ENCODE measurements at regions not wholly inside any gene's neighbourhood (a gene's known extent, or its start where the extent isn't known, plus 50 kb on each side); places are given as distances from the start of the nearest gene placed in this dataset.

DNA sequence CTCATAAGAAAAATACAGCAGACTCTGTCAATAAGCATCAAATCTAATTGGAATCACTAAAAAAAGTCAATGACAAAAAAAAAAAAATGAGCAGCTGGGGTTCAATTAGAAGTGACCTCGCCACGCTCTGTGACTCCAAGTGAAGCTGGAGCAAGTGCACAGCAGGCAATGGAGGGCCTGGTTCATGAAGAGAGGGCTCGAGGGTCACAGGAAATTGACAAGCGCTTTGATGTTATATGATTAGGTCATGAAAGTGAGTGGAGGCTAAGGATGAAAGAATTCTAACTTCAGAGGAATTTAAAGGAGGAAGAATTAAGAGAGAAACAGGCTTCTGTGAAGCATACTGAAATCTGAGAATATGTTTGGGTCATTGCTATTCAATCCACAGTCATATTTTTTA, 85.4 kb upstream of the TMEM18 start:
- DNase-seq (ENCODE audit: low spot score), result no peak
- in situ Hi-C loops (cut with MboI; ENCODE audit: low sequenced_read_pairs, unreplicated experiment), result no loop called here
- TF ChIP-seq, protein P1, sequence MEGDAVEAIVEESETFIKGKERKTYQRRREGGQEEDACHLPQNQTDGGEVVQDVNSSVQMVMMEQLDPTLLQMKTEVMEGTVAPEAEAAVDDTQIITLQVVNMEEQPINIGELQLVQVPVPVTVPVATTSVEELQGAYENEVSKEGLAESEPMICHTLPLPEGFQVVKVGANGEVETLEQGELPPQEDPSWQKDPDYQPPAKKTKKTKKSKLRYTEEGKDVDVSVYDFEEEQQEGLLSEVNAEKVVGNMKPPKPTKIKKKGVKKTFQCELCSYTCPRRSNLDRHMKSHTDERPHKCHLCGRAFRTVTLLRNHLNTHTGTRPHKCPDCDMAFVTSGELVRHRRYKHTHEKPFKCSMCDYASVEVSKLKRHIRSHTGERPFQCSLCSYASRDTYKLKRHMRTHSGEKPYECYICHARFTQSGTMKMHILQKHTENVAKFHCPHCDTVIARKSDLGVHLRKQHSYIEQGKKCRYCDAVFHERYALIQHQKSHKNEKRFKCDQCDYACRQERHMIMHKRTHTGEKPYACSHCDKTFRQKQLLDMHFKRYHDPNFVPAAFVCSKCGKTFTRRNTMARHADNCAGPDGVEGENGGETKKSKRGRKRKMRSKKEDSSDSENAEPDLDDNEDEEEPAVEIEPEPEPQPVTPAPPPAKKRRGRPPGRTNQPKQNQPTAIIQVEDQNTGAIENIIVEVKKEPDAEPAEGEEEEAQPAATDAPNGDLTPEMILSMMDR (IDR thresholded peaks at IDR 0.05; ENCODE audit: borderline replicate concordance, control extremely low read depth, extremely low read depth, insufficient read depth, missing control alignments), result no peak

DNA sequence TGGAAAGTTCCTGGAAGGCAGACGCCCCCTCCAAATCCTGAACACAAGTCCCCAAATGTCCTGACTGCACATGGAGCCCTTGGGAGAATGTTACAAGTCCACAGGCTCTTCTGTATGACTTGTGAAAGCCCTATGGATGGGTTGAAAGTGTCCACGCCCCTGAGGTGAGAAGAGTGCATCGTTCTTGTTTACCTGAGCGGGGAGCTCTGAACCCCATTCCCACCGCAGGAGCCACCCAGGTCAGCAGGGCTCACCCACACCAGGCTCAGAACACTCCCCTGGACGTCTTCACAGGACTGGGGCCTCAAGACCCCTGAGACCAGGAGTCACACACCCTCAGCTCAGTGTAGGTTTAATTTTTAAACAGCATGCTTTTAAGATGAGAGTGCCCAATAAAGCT, 84.2 kb upstream of the TMEM18 start:
- no peak for DNase-seq (ENCODE audit: low spot score)
- TF ChIP-seq, protein P1 (IDR thresholded peaks at IDR 0.05; ENCODE audit: borderline replicate concordance, control extremely low read depth, extremely low read depth, insufficient read depth, missing control alignments), result no peak
- in situ Hi-C loops (cut with MboI; ENCODE audit: low sequenced_read_pairs, unreplicated experiment), result no loop called here

DNA sequence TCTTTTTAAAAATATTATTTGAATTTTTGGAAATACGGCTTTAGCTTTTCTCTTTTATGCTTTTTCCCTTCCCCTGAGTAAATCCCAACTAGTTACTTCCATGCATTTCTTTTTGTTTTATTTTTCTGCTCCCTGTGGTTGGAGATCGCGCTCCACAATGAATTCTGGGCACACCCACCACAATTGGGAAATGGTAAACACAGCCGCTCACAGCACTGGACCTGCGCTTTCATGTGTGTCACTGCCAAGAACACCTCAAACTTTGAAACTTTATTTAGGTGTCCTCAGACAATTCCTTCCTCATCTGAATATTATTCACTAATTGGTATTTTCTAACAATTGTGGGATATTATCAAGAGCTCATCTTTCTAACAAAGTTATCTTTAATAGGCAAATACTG, 82.8 kb upstream of the TMEM18 start:
- TF ChIP-seq, protein P1 (IDR thresholded peaks at IDR 0.05; ENCODE audit: borderline replicate concordance, control extremely low read depth, extremely low read depth, insufficient read depth, missing control alignments), result no peak
- in situ Hi-C loops (cut with MboI; ENCODE audit: low sequenced_read_pairs, unreplicated experiment), result no loop called here

DNA sequence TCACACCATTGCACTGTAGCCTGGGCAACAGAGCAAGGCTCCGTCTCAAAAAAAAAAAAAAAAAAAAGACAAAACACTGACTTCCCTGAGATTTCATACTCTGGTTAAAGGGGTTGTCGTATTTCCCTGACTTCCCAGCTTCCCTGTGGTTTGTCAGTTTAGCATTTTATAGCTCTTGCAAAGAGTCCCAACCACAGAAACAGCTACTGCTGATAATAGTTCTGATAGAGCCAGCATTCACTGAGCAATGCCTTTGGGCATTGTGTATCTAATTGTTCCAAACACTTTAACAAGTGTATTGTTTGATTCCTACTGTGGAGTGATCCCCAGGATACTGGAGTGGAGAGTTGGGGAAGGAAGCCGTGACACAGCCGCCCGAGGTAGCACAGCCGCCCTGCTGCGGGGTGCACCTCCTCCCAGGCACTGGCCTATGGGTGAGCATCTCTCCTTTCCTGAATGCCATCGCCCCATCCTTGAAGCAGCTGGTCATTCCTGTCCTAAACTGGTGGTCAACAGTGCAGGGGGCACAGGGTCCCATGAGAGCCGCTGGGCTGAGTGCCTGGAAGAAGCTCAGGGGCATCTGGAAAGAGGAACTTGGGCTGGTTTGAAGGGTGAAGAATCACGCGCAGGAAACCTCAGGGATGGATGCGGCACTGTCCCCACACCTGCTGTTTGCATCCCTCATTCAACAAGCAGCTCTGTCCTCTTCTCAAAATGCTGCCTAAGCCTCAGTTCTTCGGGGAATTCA, 81.0 kb upstream of the TMEM18 start:
- no peak for DNase-seq (ENCODE audit: low spot score)
- TF ChIP-seq, protein P1 (IDR thresholded peaks at IDR 0.05; ENCODE audit: borderline replicate concordance, control extremely low read depth, extremely low read depth, insufficient read depth, missing control alignments), result no peak
- in situ Hi-C loops (cut with MboI; ENCODE audit: low sequenced_read_pairs, unreplicated experiment), result no loop called here

More for the DNA sequence above, 82.8 kb upstream of the TMEM18 start:
- no peak for DNase-seq (ENCODE audit: low spot score)

DNA sequence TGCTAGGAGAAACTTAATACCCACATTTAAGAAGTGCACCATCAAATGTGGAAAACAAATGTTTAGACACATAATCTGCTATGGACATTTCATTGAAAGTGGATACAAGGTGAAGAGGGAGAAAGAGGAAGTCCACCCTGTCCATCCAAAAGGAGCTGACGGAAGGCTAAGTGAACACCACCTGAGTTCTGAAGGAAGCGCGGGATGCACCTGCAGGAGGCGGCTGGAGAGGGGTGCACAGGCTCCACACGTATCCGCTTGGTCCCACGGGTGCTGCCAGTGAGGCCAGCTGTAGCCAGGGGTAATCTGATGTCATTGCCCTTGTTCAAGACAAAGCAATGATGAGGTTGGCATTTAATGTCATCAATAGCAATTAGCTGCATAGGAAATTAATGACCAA, 75.9 kb upstream of the TMEM18 start:
- TF ChIP-seq, protein P1 (IDR thresholded peaks at IDR 0.05; ENCODE audit: borderline replicate concordance, control extremely low read depth, extremely low read depth, insufficient read depth, missing control alignments), result no peak
- no peak for DNase-seq (ENCODE audit: low spot score)
- in situ Hi-C loops (cut with MboI; ENCODE audit: low sequenced_read_pairs, unreplicated experiment), result no loop called here

DNA sequence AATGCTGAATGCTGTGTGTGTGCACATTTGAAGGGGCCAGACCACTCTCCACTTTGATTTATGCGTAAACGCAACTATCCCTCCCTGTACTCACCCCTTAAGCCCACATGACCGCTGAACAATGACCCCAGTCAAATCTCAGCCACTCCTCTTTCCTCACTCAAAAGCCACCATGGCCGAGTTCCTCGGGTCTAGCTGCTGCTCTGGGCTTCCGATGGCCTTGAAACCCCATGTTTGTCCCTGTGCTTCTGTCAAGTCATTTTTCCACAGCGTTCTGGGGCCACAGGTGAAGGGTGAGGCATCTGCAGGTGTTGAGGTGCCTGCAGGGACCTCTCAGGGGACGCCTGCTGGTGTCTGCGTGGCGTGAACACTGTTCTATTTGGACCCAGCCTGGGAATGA, 74.3 kb upstream of the TMEM18 start:
- in situ Hi-C loops (cut with MboI; ENCODE audit: low sequenced_read_pairs, unreplicated experiment), result no loop called here
- no peak for DNase-seq (ENCODE audit: low spot score)
- TF ChIP-seq, protein P1 (IDR thresholded peaks at IDR 0.05; ENCODE audit: borderline replicate concordance, control extremely low read depth, extremely low read depth, insufficient read depth, missing control alignments), result no peak
